HEK293T (cell line): ENCODE measurements at regions not wholly inside any gene's neighbourhood (a gene's known extent, or its start where the extent isn't known, plus 50 kb on each side); places are given as distances from the start of the nearest gene placed in this dataset.

Source experiments
- CTCF ChIA-PET: fragments of 350-600 bp; formaldehyde crosslinking; extraction: SDS; loops from one replicate; lab custom pipeline; 2021; ENCODE audit warnings: antibody characterized with exemption, inconsistent platforms; lab: Yijun Ruan, JAX
- POLR2A ChIA-PET: fragments of 350-600 bp; formaldehyde crosslinking; extraction: SDS; loops from one replicate; lab custom pipeline; 2020; ENCODE audit warnings: antibody characterized with exemption, inconsistent platforms; lab: Yijun Ruan, JAX
- DNase-seq: peaks from one replicate; pipeline ENCODE4 v3.0.0; 2012; ENCODE audit warnings: mixed read lengths; ENCODE audit errors: extremely low spot score
- ARNT ChIP-seq: fragments of 450-650 bp; IDR thresholded peaks from 2 replicates; pipeline ENCODE4 v1.6.1; 2017; ENCODE audit warnings: mild to moderate bottlenecking
- BHLHE40 ChIP-seq: fragments of 450-650 bp; IDR thresholded peaks from 2 replicates; pipeline ENCODE4 v1.6.1; 2016; ENCODE audit warnings: mild to moderate bottlenecking, moderate library complexity, borderline replicate concordance
- CTBP1 ChIP-seq: fragments of 450-650 bp; IDR thresholded peaks from 2 replicates; pipeline ENCODE4 v1.6.1; 2016; ENCODE audit warnings: borderline replicate concordance
- ELF4 ChIP-seq: fragments of 450-650 bp; IDR thresholded peaks from 2 replicates; pipeline ENCODE4 v1.6.1; 2017; ENCODE audit warnings: antibody characterized with exemption
- FOXA1 ChIP-seq: fragments of 450-650 bp; IDR thresholded peaks from 2 replicates; pipeline ENCODE4 v1.6.1; 2016; ENCODE audit warnings: mild to moderate bottlenecking
- FOXK2 ChIP-seq: fragments of 450-650 bp; IDR thresholded peaks from 2 replicates; pipeline ENCODE4 v1.6.1; 2016; ENCODE audit warnings: mild to moderate bottlenecking
- FOXM1 ChIP-seq: fragments of 450-650 bp; IDR thresholded peaks from 2 replicates; pipeline ENCODE4 v1.6.1; 2017; ENCODE audit warnings: mild to moderate bottlenecking, borderline replicate concordance
- HDGF ChIP-seq: fragments of 450-650 bp; IDR thresholded peaks from 2 replicates; pipeline ENCODE4 v1.6.1; 2017; ENCODE audit warnings: antibody characterized with exemption, borderline replicate concordance
- L3MBTL2 ChIP-seq: fragments of 450-650 bp; conservative IDR thresholded peaks from 2 replicates; pipeline ENCODE4 v1.6.1; 2016; ENCODE audit warnings: mild to moderate bottlenecking
- LEF1 ChIP-seq: fragments of 450-650 bp; IDR thresholded peaks from 2 replicates; pipeline ENCODE4 v1.6.1; 2017; ENCODE audit warnings: mild to moderate bottlenecking, borderline replicate concordance
- NFRKB ChIP-seq: fragments of 450-650 bp; IDR thresholded peaks from 2 replicates; pipeline ENCODE4 v1.6.1; 2016; ENCODE audit warnings: mild to moderate bottlenecking, moderate library complexity
- SP1 ChIP-seq: fragments of 450-650 bp; IDR thresholded peaks from 2 replicates; pipeline ENCODE4 v1.6.1; 2017
- SUZ12 ChIP-seq: fragments of 450-650 bp; IDR thresholded peaks from 2 replicates; pipeline ENCODE4 v1.6.1; 2016; ENCODE audit warnings: mild to moderate bottlenecking
- TARDBP ChIP-seq: fragments of 450-650 bp; IDR thresholded peaks from 2 replicates; pipeline ENCODE4 v1.6.1; 2016
- ZNF384 ChIP-seq: fragments of 450-650 bp; IDR thresholded peaks from 2 replicates; pipeline ENCODE4 v1.6.1; 2016
- TF ChIP-seq, protein P1 (sequence below): fragments of 450-650 bp; IDR thresholded peaks from 2 replicates; pipeline ENCODE4 v1.6.1; 2016

DNA sequence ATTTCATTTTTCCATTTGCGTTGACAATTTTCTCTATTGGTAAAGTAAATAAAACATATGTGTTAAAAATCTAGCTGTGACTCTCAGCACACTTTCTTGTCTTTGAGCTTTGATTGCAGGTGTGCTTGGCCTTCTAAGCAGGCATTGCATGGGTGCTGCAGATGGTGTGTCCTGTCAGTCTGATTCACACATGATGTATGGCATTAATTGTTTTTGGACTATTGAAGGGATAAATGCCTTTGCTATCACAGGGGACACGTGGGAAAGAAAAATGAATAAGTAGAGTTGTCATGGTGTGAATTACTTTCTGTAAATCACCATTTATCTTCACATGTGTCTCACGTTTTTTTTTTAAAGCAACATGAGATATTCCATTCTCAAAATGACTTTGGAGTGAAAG is 211.3 kb upstream of the NAV3 start:
- POLR2A ChIA-PET = no interaction called here
- no peak for DNase-seq
- CTCF ChIA-PET = interaction anchor here (0.6 kb wide), 1 partner anchor 9 kb away, joined by 3 read pairs; no protein-coding TSS in a partner anchor
- TF ChIP-seq CTBP1 (no peak), ELF4 (no peak), BHLHE40 (no peak), FOXK2 (no peak), TARDBP (no peak), ARNT (no peak), HDGF (no peak), SUZ12 (no peak)

DNA sequence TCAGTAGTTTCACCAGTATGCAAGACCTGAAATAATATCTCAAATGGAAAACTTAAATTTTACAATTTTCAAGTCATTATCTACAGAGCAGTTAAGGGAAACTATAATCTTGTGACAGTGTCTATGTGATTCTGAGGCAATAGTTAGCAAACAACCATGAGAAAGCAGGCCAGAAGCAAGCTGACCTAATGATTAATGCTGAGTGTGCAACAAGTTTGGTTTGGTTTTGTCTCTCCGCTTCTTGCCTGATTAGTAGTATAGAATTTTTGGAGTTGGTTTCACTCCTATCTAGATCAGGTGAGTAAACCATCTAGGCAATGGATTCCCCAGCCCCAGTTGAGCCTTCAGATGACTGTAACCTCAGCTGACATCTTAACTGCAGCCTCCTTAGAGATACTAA is 212.9 kb upstream of the NAV3 start:
- DNase-seq = no peak
- TF ChIP-seq SP1 (no peak), TARDBP (no peak), SUZ12 (no peak), ELF4 (no peak), FOXK2 (no peak), NFRKB (no peak), L3MBTL2 (no peak), ZNF384 (no peak), BHLHE40 (no peak), FOXA1 (no peak), CTBP1 (no peak), FOXM1 (no peak)
- ChIA-PET POLR2A (no interaction called here), CTCF (no interaction called here)

DNA sequence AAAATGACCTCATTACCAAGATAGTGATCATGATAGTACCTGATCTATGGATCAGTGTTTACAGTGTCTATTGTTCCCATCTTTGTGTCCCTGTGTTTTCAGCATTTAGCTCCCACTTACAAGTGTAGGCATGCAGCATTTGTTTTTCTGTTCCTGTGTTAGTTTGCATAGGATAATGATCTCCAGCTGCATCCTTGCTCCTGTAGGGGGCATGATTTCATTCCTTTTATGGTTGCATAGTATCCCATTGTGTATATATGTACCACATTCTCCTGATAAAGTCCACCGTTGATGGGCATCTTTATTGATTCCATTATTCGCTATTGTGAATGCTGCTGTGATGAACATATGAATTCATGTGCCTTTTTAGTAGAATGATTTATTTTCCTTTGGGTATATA is 215.4 kb upstream of the NAV3 start:
- no peak for DNase-seq
- TF ChIP-seq NFRKB = no peak
- TF ChIP-seq, protein P1, sequence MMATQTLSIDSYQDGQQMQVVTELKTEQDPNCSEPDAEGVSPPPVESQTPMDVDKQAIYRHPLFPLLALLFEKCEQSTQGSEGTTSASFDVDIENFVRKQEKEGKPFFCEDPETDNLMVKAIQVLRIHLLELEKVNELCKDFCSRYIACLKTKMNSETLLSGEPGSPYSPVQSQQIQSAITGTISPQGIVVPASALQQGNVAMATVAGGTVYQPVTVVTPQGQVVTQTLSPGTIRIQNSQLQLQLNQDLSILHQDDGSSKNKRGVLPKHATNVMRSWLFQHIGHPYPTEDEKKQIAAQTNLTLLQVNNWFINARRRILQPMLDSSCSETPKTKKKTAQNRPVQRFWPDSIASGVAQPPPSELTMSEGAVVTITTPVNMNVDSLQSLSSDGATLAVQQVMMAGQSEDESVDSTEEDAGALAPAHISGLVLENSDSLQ = peak; percentile 38; the same call in 1 of the 2 replicates
- no peak for TF ChIP-seq LEF1
- TF ChIP-seq FOXK2 = no peak
- TF ChIP-seq SUZ12 = no peak
- POLR2A ChIA-PET = no interaction called here
- CTCF ChIA-PET = no interaction called here

DNA sequence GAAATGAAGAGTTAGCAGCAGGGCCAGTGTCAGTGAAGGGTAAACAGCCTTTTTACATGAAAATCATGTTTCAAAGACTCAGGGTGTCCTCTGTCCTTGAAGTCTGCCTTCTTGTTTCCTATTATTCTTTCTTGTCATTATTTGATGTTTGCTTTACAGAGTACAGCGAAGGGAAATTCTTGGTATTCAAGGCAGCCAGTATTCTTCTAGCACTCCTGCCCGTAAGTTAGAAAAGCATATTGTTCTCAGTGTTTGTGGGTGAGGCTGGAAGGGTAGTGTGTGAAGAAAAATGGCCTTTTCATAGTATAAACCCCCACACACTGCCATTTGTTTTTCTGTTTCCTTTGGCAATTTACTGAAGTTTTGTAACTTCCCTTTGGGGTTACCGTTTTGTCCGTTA is 217.3 kb upstream of the NAV3 start:
- TF ChIP-seq L3MBTL2 = no peak
- TF ChIP-seq NFRKB = no peak
- TF ChIP-seq ELF4 = no peak
- no peak for TF ChIP-seq FOXM1
- TF ChIP-seq ZNF384 = no peak
- no peak for TF ChIP-seq TARDBP
- TF ChIP-seq ARNT = no peak
- no peak for TF ChIP-seq SP1
- TF ChIP-seq FOXA1 = no peak
- TF ChIP-seq, protein P1 = no peak
- no peak for TF ChIP-seq FOXK2
- TF ChIP-seq CTBP1 = no peak
- no peak for TF ChIP-seq LEF1
- TF ChIP-seq SUZ12 = no peak
- ChIA-PET CTCF (no interaction called here), POLR2A (no interaction called here)
- no peak for DNase-seq

DNA sequence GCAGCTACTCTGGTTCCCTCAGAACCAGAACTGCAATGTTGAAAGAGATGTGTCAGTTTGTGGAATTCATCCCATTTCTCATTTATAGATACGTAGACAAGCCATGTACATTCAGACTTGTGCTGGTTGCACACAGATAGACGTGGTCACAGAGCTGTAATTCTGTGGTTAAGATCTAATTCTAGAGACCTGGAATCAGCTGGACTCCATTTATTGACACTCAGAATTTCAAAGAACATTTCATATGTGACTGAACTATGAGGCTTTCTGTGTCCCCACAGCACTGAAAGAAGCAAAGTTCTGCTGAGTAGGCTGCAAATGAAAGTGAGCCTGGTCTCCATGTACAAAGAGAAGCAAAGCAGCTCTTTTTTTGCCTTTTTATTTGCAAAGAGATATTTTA is 220.2 kb upstream of the NAV3 start:
- DNase-seq = no peak
- CTCF ChIA-PET = interaction anchor here (0.6 kb wide), 1 partner anchor 9 kb away, joined by 3 read pairs; no protein-coding TSS in a partner anchor
- POLR2A ChIA-PET = no interaction called here
- TF ChIP-seq FOXK2 (no peak), FOXM1 (no peak), LEF1 (no peak), SUZ12 (no peak), L3MBTL2 (no peak), TARDBP (no peak), FOXA1 (no peak), ARNT (no peak), HDGF (no peak), BHLHE40 (no peak), NFRKB (no peak), SP1 (no peak), CTBP1 (no peak), ELF4 (no peak), ZNF384 (no peak)
- TF ChIP-seq, protein P1 = no peak

DNA sequence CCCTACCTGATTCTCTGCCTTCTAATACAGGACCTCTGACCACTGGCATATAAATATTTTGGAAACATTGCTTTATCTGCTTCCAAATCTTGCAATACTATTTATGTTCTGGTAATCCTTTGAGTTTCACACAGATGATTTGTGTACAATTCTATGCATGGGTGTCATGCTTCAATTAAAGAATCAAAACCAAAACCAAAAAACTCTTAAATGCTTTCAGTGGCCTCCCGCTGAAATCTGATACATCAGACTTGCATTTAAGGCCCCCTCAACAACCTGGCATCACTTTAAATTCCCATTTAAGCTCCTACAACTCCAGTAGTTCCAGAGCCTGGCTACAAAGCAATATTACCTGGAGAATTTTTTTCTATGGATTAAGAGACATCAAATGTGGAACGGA is 221.7 kb upstream of the NAV3 start:
- POLR2A ChIA-PET = no interaction called here
- no peak for TF ChIP-seq HDGF
- no peak for TF ChIP-seq BHLHE40
- no peak for TF ChIP-seq NFRKB
- no peak for TF ChIP-seq ARNT
- TF ChIP-seq FOXK2 = no peak
- no peak for TF ChIP-seq ZNF384
- no peak for TF ChIP-seq L3MBTL2
- CTCF ChIA-PET = no interaction called here
- DNase-seq = no peak
